HFF-Myc (cell line): ENCODE measurements at regions not wholly inside any gene's neighbourhood (a gene's known extent, or its start where the extent isn't known, plus 50 kb on each side); places are given as distances from the start of the nearest gene placed in this dataset.

Source experiments
- DNase-seq: peaks from one replicate; pipeline ENCODE4 v3.0.0-alpha.2; 2011; ENCODE audit warnings: low read depth; ENCODE audit errors: extremely low read depth
- H3K4me3 ChIP-seq: replicated peaks from 2 replicates; pipeline ENCODE4 v1.5.1; 2011; ENCODE audit warnings: low read depth, mild to moderate bottlenecking, control low read depth, low read length
- TF ChIP-seq, protein P1 (sequence below): IDR thresholded peaks from 2 replicates; pipeline ENCODE4 v1.5.1; 2012; ENCODE audit warnings: mild to moderate bottlenecking, low read depth, low read length, control low read depth; ENCODE audit errors: missing control alignments

DNA sequence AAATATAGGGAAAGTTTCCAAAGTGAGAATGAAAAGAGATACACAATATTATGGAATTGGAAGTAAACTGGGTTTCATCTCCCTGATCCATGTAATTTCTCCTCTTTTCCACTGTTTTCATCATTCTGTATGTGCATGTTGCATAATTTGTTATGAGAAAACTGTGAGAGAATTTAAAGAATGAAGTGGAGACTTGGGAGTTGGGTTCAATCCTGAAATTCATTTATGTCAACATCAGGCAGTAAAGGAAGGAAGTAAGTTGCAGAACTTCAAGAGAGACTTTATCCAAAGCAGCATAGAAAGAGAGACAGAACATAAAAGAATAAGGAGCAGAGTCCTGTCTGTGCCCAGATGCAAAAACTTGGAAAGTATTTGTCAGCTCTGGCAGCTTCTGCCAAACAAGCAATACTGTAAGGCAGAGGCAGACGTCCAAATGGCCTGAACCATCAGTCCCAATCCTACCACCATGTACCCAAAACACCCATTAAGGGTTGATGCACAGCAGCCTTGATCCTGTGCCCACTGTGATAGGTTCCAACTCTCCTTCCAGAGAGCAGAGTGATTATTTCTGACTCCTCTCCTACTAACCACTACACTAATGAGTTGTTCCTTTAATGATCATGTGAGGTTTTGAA lies 425.3 kb upstream of the CDH6 start:
- TF ChIP-seq, protein P1, sequence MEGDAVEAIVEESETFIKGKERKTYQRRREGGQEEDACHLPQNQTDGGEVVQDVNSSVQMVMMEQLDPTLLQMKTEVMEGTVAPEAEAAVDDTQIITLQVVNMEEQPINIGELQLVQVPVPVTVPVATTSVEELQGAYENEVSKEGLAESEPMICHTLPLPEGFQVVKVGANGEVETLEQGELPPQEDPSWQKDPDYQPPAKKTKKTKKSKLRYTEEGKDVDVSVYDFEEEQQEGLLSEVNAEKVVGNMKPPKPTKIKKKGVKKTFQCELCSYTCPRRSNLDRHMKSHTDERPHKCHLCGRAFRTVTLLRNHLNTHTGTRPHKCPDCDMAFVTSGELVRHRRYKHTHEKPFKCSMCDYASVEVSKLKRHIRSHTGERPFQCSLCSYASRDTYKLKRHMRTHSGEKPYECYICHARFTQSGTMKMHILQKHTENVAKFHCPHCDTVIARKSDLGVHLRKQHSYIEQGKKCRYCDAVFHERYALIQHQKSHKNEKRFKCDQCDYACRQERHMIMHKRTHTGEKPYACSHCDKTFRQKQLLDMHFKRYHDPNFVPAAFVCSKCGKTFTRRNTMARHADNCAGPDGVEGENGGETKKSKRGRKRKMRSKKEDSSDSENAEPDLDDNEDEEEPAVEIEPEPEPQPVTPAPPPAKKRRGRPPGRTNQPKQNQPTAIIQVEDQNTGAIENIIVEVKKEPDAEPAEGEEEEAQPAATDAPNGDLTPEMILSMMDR = no peak
- DNase-seq = no peak
- H3K4me3 ChIP-seq = no peak overlapping the region

DNA sequence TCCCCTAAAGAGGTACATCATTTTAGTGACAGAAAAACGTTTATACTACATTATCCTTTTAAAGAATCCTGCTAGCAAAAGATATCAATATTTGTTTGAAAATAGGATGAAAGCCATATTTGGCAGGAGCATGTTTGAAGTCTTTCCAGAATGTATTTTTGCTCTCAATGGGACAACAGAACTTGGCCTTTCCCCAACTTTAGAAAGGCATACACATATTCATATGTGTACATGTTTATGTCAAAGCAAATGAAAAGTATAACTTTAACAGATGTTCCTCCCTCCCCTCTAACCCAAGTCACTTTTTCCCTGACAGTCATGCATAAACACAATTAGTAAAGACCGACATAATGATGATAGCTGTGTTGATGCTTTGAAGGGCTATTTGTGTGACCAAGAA lies 427.8 kb upstream of the CDH6 start:
- TF ChIP-seq, protein P1 = no peak
- H3K4me3 ChIP-seq = no peak overlapping the region
- no peak for DNase-seq

DNA sequence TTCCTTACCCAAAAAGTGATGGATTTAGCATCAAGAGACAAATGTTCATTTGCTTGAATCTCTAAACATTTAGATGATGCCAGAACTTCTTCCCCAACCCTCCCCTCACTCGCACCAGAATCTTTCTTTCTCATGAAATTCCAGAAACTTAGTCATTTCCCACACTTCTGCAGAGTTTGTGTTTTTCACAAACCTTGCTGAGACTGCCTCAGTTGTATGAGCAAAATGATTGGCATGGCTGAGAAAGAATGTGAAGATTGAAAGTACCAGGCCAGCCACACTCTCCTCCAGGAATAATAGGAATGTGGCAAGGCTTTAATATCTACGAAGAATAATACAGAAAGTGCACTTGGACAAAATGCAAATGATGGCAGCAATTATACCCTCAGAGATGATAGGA lies 428.3 kb upstream of the CDH6 start:
- H3K4me3 ChIP-seq = no peak overlapping the region
- DNase-seq = no peak
- TF ChIP-seq, protein P1 = no peak

DNA sequence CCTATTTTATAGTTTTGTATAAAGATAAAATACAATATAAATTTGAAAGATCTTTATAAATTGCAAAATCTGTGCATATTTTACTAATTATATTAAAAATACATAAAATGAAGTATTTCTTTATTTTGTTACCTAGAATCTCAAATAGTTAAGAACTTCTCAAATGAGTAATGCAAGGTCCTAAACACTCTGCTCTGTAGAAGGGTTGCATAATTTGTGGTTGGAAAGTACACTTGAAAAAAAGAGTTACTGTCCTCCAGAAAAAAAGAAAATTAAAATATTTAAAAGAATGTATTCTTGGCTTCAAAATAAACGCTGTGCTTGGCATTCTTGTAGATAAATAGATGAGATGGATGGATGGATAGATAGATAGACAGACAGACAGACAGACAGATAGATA lies 428.8 kb upstream of the CDH6 start:
- TF ChIP-seq, protein P1 = no peak
- no peak overlapping the region for H3K4me3 ChIP-seq
- no peak for DNase-seq

DNA sequence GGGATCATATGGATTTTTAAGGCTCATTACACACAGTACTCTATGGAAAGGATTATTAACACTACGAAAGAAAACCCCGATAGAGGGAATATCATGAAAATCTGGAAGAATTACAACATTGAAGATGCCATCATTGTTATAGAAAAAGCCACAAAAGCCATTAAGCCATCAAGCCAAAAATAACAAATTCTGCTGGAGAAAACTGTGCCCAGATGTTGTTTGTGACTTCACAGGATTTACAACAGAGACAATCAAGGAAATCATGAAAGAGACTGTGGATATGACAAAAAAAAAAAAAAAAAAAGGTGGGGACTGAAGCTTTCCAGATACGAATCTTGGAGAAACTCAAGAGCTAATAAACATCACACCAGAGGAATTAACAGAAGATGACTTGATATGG lies 433.8 kb upstream of the CDH6 start:
- DNase-seq = no peak
- no peak overlapping the region for H3K4me3 ChIP-seq
- TF ChIP-seq, protein P1 = no peak

DNA sequence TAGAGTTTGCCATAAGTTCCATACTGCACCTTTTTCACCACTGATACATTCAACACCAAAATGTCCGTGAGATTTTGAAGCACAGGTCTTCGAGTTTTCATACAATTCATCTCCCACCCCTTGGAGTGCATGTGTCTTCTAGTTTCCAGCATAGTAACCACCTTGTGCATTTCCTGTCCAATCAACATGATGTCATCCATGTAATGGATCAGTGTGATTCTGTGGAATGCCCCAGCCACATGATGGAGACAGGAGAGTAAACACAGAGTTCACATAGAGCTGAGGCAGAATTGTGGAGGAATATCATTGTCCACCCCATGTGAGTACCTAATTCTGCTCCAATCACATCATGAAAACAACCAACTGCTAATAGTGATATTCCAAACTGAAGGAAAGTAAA lies 441.5 kb upstream of the CDH6 start:
- TF ChIP-seq, protein P1 = no peak
- H3K4me3 ChIP-seq = no peak overlapping the region
- no peak for DNase-seq

DNA sequence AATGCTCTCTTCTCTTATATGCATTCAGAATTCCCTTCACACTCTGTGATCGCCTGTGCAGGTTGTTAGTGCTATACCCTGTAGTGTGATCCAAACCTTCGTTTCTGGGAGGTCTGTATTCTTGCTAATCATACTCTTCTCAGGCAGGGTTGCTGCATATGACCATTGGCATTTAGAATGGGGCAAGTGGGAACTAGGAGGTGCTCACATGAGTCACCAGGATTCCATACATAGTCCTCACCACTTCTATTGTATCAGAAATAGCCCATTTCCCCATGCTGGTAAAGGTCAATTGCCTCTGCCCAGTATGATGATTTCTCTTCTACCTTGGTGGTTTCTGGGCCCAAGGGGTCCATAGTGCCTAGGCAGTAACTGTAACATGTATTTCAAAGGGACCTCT lies 443.5 kb upstream of the CDH6 start:
- no peak for DNase-seq
- TF ChIP-seq, protein P1 = no peak
- H3K4me3 ChIP-seq = no peak overlapping the region
